ENCODE measurements at regions not wholly inside any gene's neighbourhood (a gene's known extent, or its start where the extent isn't known, plus 50 kb on each side); places are given as distances from the start of the nearest gene placed in this dataset.

GRCh38 chr6:15876406-15876805 is 213.6 kb upstream of the DTNBP1 start:
- TF ChIP-seq EZH2phosphoT487 (IDR thresholded peaks at IDR 0.05; ENCODE audit: borderline replicate concordance, low read length), result no peak
- TF ChIP-seq, protein P1, sequence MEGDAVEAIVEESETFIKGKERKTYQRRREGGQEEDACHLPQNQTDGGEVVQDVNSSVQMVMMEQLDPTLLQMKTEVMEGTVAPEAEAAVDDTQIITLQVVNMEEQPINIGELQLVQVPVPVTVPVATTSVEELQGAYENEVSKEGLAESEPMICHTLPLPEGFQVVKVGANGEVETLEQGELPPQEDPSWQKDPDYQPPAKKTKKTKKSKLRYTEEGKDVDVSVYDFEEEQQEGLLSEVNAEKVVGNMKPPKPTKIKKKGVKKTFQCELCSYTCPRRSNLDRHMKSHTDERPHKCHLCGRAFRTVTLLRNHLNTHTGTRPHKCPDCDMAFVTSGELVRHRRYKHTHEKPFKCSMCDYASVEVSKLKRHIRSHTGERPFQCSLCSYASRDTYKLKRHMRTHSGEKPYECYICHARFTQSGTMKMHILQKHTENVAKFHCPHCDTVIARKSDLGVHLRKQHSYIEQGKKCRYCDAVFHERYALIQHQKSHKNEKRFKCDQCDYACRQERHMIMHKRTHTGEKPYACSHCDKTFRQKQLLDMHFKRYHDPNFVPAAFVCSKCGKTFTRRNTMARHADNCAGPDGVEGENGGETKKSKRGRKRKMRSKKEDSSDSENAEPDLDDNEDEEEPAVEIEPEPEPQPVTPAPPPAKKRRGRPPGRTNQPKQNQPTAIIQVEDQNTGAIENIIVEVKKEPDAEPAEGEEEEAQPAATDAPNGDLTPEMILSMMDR (IDR thresholded peaks at IDR 0.05; ENCODE audit: low read depth, low read length, poor library complexity, severe bottlenecking), result no peak
- H3K4me2 ChIP-seq (ENCODE audit: low read length), result no peak overlapping the region
- no peak overlapping the region for H3K4me3 ChIP-seq (ENCODE audit: low read length)
- no peaks in the 10 kb centered on the region for H3K27me3 ChIP-seq (ENCODE audit: control insufficient read depth, low read length)
- no peaks in the 10 kb centered on the region for H3K36me3 ChIP-seq (ENCODE audit: control insufficient read depth, low read length)
- H3K9me2 ChIP-seq (replicated peaks; ENCODE audit: control insufficient read depth, low read length), result no peaks in the 10 kb centered on the region
- H3K4me1 ChIP-seq (ENCODE audit: control insufficient read depth, low read length), result peaks cover 42% of the 10 kb centered on the region
- H4K20me1 ChIP-seq (ENCODE audit: control insufficient read depth, insufficient read depth, low read depth, low read length), result no peaks in the 10 kb centered on the region
- no peak overlapping the region for H3K27ac ChIP-seq (ENCODE audit: low read depth, low read length)
- no peaks in the 10 kb centered on the region for H3K79me2 ChIP-seq (ENCODE audit: control insufficient read depth, low read length)
- no peaks in the 10 kb centered on the region; the same call in 1 of the 2 replicates for H3F3A ChIP-seq (ENCODE audit: control insufficient read depth, insufficient read depth)
- H3K9me3 ChIP-seq (ENCODE audit: control insufficient read depth, insufficient read depth, low read length), result no peaks in the 10 kb centered on the region

GRCh38 chr6:15875797-15876196 is 213.0 kb upstream of the DTNBP1 start:
- peaks cover 36% of the 10 kb centered on the region for H3K4me1 ChIP-seq (ENCODE audit: control insufficient read depth, low read length)
- no peaks in the 10 kb centered on the region for H3K79me2 ChIP-seq (ENCODE audit: control insufficient read depth, low read length)
- no peak overlapping the region for H3K4me3 ChIP-seq (ENCODE audit: low read length)
- no peaks in the 10 kb centered on the region for H3K36me3 ChIP-seq (ENCODE audit: control insufficient read depth, low read length)
- no peaks in the 10 kb centered on the region for H3K9me2 ChIP-seq (replicated peaks; ENCODE audit: control insufficient read depth, low read length)
- H3K27ac ChIP-seq (ENCODE audit: low read depth, low read length), result no peak overlapping the region
- H3K9me3 ChIP-seq (ENCODE audit: control insufficient read depth, insufficient read depth, low read length), result no peaks in the 10 kb centered on the region
- H4K20me1 ChIP-seq (ENCODE audit: control insufficient read depth, insufficient read depth, low read depth, low read length), result no peaks in the 10 kb centered on the region
- H3K4me2 ChIP-seq (ENCODE audit: low read length), result no peak overlapping the region
- H3F3A ChIP-seq (ENCODE audit: control insufficient read depth, insufficient read depth), result no peaks in the 10 kb centered on the region; the same call in 1 of the 2 replicates
- H3K27me3 ChIP-seq (ENCODE audit: control insufficient read depth, low read length), result no peaks in the 10 kb centered on the region
- no peak for TF ChIP-seq EZH2phosphoT487 (IDR thresholded peaks at IDR 0.05; ENCODE audit: borderline replicate concordance, low read length)
- TF ChIP-seq, protein P1 (IDR thresholded peaks at IDR 0.05; ENCODE audit: low read depth, low read length, poor library complexity, severe bottlenecking), result no peak

GRCh38 chr6:15874821-15875220 is 212.0 kb upstream of the DTNBP1 start:
- no peaks in the 10 kb centered on the region for H3K36me3 ChIP-seq (ENCODE audit: control insufficient read depth, low read length)
- H4K20me1 ChIP-seq (ENCODE audit: control insufficient read depth, insufficient read depth, low read depth, low read length), result no peaks in the 10 kb centered on the region
- H3K4me1 ChIP-seq (ENCODE audit: control insufficient read depth, low read length), result peaks cover 26% of the 10 kb centered on the region
- no peaks in the 10 kb centered on the region for H3K79me2 ChIP-seq (ENCODE audit: control insufficient read depth, low read length)
- no peak for TF ChIP-seq EZH2phosphoT487 (IDR thresholded peaks at IDR 0.05; ENCODE audit: borderline replicate concordance, low read length)
- TF ChIP-seq, protein P1 (IDR thresholded peaks at IDR 0.05; ENCODE audit: low read depth, low read length, poor library complexity, severe bottlenecking), result no peak
- H3K4me3 ChIP-seq (ENCODE audit: low read length), result no peak overlapping the region
- H3K27me3 ChIP-seq (ENCODE audit: control insufficient read depth, low read length), result no peaks in the 10 kb centered on the region
- H3F3A ChIP-seq (ENCODE audit: control insufficient read depth, insufficient read depth), result no peaks in the 10 kb centered on the region
- no peaks in the 10 kb centered on the region for H3K9me2 ChIP-seq (replicated peaks; ENCODE audit: control insufficient read depth, low read length)
- H3K27ac ChIP-seq (ENCODE audit: low read depth, low read length), result no peak overlapping the region
- H3K4me2 ChIP-seq (ENCODE audit: low read length), result no peak overlapping the region
- H3K9me3 ChIP-seq (ENCODE audit: control insufficient read depth, insufficient read depth, low read length), result no peaks in the 10 kb centered on the region

Measured in DOHH2 (cell line).